RPMI7951 (cell line): ENCODE measurements at regions not wholly inside any gene's neighbourhood (a gene's known extent, or its start where the extent isn't known, plus 50 kb on each side); places are given as distances from the start of the nearest gene placed in this dataset.

Experiments used
- DNase-seq: peaks from one replicate; pipeline ENCODE4 v3.0.0-alpha.2; 2012; ENCODE audit warnings: low read depth

GRCh38 chr17:14481664-14482063 is 180.8 kb downstream of the HS3ST3B1 start:
- no peak for DNase-seq

GRCh38 chr17:14474591-14474990 is 173.7 kb downstream of the HS3ST3B1 start:
- no peak for DNase-seq

GRCh38 chr17:14471052-14471451 is 170.2 kb downstream of the HS3ST3B1 start:
- DNase-seq = peak; percentile 16

GRCh38 chr17:14470417-14470816 is 169.5 kb downstream of the HS3ST3B1 start:
- no peak for DNase-seq

- DNase-seq = no peak
Measured at GRCh38 chr17:14469971-14470370, 169.1 kb downstream of the HS3ST3B1 start.

- no peak for DNase-seq
Measured at GRCh38 chr17:14468858-14469257, 168.0 kb downstream of the HS3ST3B1 start.

GRCh38 chr17:14461227-14461548 is 160.3 kb downstream of the HS3ST3B1 start:
- DNase-seq = no peak

GRCh38 chr17:14460516-14461226 is 159.8 kb downstream of the HS3ST3B1 start:
- DNase-seq = no peak

GRCh38 chr17:14459955-14460354 is 159.1 kb downstream of the HS3ST3B1 start:
- DNase-seq = no peak

- no peak for DNase-seq
Measured at GRCh38 chr17:14458724-14459123, 157.8 kb downstream of the HS3ST3B1 start.

GRCh38 chr17:14454746-14455145 is 153.9 kb downstream of the HS3ST3B1 start:
- DNase-seq = no peak

- no peak for DNase-seq
Measured at GRCh38 chr17:14452856-14453255, 152.0 kb downstream of the HS3ST3B1 start.

- no peak for DNase-seq
Measured at GRCh38 chr17:14451729-14452191, 150.9 kb downstream of the HS3ST3B1 start.

GRCh38 chr17:14448818-14449217 is 147.9 kb downstream of the HS3ST3B1 start:
- DNase-seq = no peak

- DNase-seq = no peak
Measured at GRCh38 chr17:14446825-14447224, 145.9 kb downstream of the HS3ST3B1 start.

GRCh38 chr17:14444915-14445314 is 144.0 kb downstream of the HS3ST3B1 start:
- DNase-seq = no peak

GRCh38 chr17:14442798-14443528 is 142.1 kb downstream of the HS3ST3B1 start:
- DNase-seq = no peak

GRCh38 chr17:14437176-14437575 is 136.3 kb downstream of the HS3ST3B1 start:
- DNase-seq = no peak

GRCh38 chr17:14436266-14436665 is 135.4 kb downstream of the HS3ST3B1 start:
- DNase-seq = no peak

GRCh38 chr17:14434506-14434905 is 133.6 kb downstream of the HS3ST3B1 start:
- DNase-seq = no peak

GRCh38 chr17:14432079-14432478 is 131.2 kb downstream of the HS3ST3B1 start:
- no peak for DNase-seq

GRCh38 chr17:14429084-14429483 is 128.2 kb downstream of the HS3ST3B1 start:
- no peak for DNase-seq

- no peak for DNase-seq
Measured at GRCh38 chr17:14428648-14429029, 127.8 kb downstream of the HS3ST3B1 start.
